ENCODE measurements at regions not wholly inside any gene's neighbourhood (a gene's known extent, or its start where the extent isn't known, plus 50 kb on each side); places are given as distances from the start of the nearest gene placed in this dataset.

GRCh38 chr1:54476530-54477109 lies 70.4 kb upstream of the SSBP3 start (continued):
- TF ChIP-seq ETS1 (conservative IDR thresholded peaks at IDR 0.05; ENCODE audit: control insufficient read depth, low read depth, low read length) (no peak), ZBTB5 (IDR thresholded peaks at IDR 0.05) (no peak), DACH1 (IDR thresholded peaks at IDR 0.05; ENCODE audit: partially characterized antibody) (no peak), C11orf30 (IDR thresholded peaks at IDR 0.05; ENCODE audit: low read depth) (no peak), HDAC1 (IDR thresholded peaks at IDR 0.05) (0 out of 4 replicates have a peak, but pooled peaks of 1 of the 2 experiments have one; percentile 1), HMGN3 (IDR thresholded peaks at IDR 0.05; ENCODE audit: borderline replicate concordance, extremely low read depth, insufficient read length, low read depth, low read length) (no peak), ELK1 (CRISPR knock-in tag; IDR thresholded peaks at IDR 0.05) (no peak), FOXM1 (IDR thresholded peaks at IDR 0.05; ENCODE audit: low read depth) (no peak), FOXM1 (CRISPR knock-in tag; IDR thresholded peaks at IDR 0.05; ENCODE audit: low read depth) (no peak), SUPT5H (IDR thresholded peaks at IDR 0.05) (no peak), MAX (CRISPR knock-in tag; IDR thresholded peaks at IDR 0.05) (no peak), MTA1 (IDR thresholded peaks at IDR 0.05; ENCODE audit: borderline replicate concordance) (peak; percentile 7; the same call in 1 of the 2 replicates), RAD51 (IDR thresholded peaks at IDR 0.05; ENCODE audit: borderline replicate concordance, low read depth) (no peak), ZNF146 (CRISPR knock-in tag; IDR thresholded peaks at IDR 0.05; ENCODE audit: unreplicated experiment) (no peak)

Data from K562 (cell line).